ENCODE measurements at regions not wholly inside any gene's neighbourhood (a gene's known extent, or its start where the extent isn't known, plus 50 kb on each side); places are given as distances from the start of the nearest gene placed in this dataset.

GRCh38 chr6:88248709-88249321, 82.7 kb upstream of the CNR1 start:
- no peak overlapping the region for H3K4me3 Mint-ChIP-seq
- H3K9me3 Mint-ChIP-seq = peaks cover 6% of the 10 kb centered on the region
- H3K27ac Mint-ChIP-seq = no peak overlapping the region
- no peak for DNase-seq
- H3K27me3 Mint-ChIP-seq (ENCODE audit: low read depth, poor library complexity) = no peaks in the 10 kb centered on the region
- no peaks in the 10 kb centered on the region for H3K4me1 Mint-ChIP-seq
- no peaks in the 10 kb centered on the region for H3K36me3 Mint-ChIP-seq (ENCODE audit: low read depth)
- TF ChIP-seq CTCF (IDR thresholded peaks at IDR 0.05) = no peak

GRCh38 chr6:88246654-88247053, 80.5 kb upstream of the CNR1 start:
- H3K27me3 Mint-ChIP-seq (ENCODE audit: low read depth, poor library complexity) = no peaks in the 10 kb centered on the region
- peaks cover 12% of the 10 kb centered on the region for H3K9me3 Mint-ChIP-seq
- no peaks in the 10 kb centered on the region for H3K36me3 Mint-ChIP-seq (ENCODE audit: low read depth)
- TF ChIP-seq CTCF (IDR thresholded peaks at IDR 0.05) = no peak
- DNase-seq = no peak
- H3K4me3 Mint-ChIP-seq = no peak overlapping the region
- H3K4me1 Mint-ChIP-seq = no peaks in the 10 kb centered on the region
- H3K27ac Mint-ChIP-seq = no peak overlapping the region

DNA sequence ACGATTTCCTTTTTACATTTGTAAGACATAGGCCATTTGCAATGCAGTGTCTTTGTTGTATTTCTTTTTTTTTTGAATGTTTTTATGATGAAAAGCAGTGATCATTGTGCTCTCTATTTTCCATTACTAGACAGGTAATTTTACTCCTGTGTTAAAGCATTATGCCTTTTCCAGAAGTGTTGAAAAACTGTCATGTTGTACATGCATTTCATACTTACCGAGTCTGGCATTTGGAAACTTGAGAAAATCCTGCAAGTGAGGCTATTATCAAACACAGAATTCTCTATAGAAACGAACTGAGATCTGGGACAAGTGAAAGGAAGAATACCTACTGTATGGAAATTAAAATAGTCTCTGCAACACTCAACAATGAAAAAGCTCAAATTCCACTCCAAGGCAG, 78.6 kb upstream of the CNR1 start:
- DNase-seq = no peak
- Mint-ChIP-seq H3K36me3 (ENCODE audit: low read depth) (no peaks in the 10 kb centered on the region), H3K4me3 (no peak overlapping the region), H3K27ac (no peak overlapping the region), H3K27me3 (ENCODE audit: low read depth, poor library complexity) (peaks cover 4% of the 10 kb centered on the region), H3K9me3 (peaks cover 12% of the 10 kb centered on the region), H3K4me1 (no peaks in the 10 kb centered on the region)
- no peak for TF ChIP-seq CTCF (IDR thresholded peaks at IDR 0.05)

GRCh38 chr6:88238901-88239300, 72.8 kb upstream of the CNR1 start:
- Mint-ChIP-seq H3K4me3 (no peak overlapping the region), H3K27ac (no peak overlapping the region), H3K9me3 (peaks cover 12% of the 10 kb centered on the region), H3K27me3 (ENCODE audit: low read depth, poor library complexity) (peaks cover 7% of the 10 kb centered on the region), H3K4me1 (no peaks in the 10 kb centered on the region), H3K36me3 (ENCODE audit: low read depth) (no peaks in the 10 kb centered on the region)
- no peak for DNase-seq
- TF ChIP-seq CTCF (IDR thresholded peaks at IDR 0.05) = no peak

- H3K36me3 Mint-ChIP-seq (ENCODE audit: low read depth) = no peaks in the 10 kb centered on the region
- H3K27me3 Mint-ChIP-seq (ENCODE audit: low read depth, poor library complexity) = peaks cover 7% of the 10 kb centered on the region
- TF ChIP-seq CTCF (IDR thresholded peaks at IDR 0.05) = peak; percentile 52
- peak; percentile 26 for DNase-seq
- no peak overlapping the region for H3K27ac Mint-ChIP-seq
- peaks cover 14% of the 10 kb centered on the region for H3K9me3 Mint-ChIP-seq
- H3K4me3 Mint-ChIP-seq = no peak overlapping the region
- H3K4me1 Mint-ChIP-seq = no peaks in the 10 kb centered on the region
Observed at GRCh38 chr6:88238065-88238464, 71.9 kb upstream of the CNR1 start.

- Mint-ChIP-seq H3K4me1 (no peaks in the 10 kb centered on the region), H3K4me3 (no peak overlapping the region), H3K27ac (no peak overlapping the region), H3K9me3 (peaks cover 17% of the 10 kb centered on the region), H3K36me3 (ENCODE audit: low read depth) (no peaks in the 10 kb centered on the region), H3K27me3 (ENCODE audit: low read depth, poor library complexity) (peaks cover 10% of the 10 kb centered on the region)
- DNase-seq = no peak
- TF ChIP-seq CTCF (IDR thresholded peaks at IDR 0.05) = no peak
Observed at GRCh38 chr6:88236612-88237360, 70.6 kb upstream of the CNR1 start.
